SK-N-MC (cell line): ENCODE measurements at regions not wholly inside any gene's neighbourhood (a gene's known extent, or its start where the extent isn't known, plus 50 kb on each side); places are given as distances from the start of the nearest gene placed in this dataset.

Experiments used
- EZH2 ChIP-seq: fragments of 200-600 bp; sonication (generic); IDR thresholded peaks from one replicate; pipeline ENCODE4 v1.6.1; 2017; ENCODE audit warnings: antibody characterized with exemption
- POLR2AphosphoS5 ChIP-seq: IDR thresholded peaks from 2 replicates; pipeline ENCODE4 v1.6.1; 2012; ENCODE audit warnings: mild to moderate bottlenecking, low read depth, low read length, borderline replicate concordance

GRCh38 chr9:71393005-71393404 is 271.6 kb upstream of the TRPM3 start:
- TF ChIP-seq EZH2 (no peak), POLR2AphosphoS5 (no peak)
